Liver (tissue), 2 donors: ENCODE measurements at regions not wholly inside any gene's neighbourhood (a gene's known extent, or its start where the extent isn't known, plus 50 kb on each side); places are given as distances from the start of the nearest gene placed in this dataset.

Experiments used
- FOXA1 ChIP-seq: IDR thresholded peaks from 2 replicates; pipeline ENCODE4 v1.6.1; 2016; ENCODE audit warnings: antibody characterized with exemption
- REST ChIP-seq: IDR thresholded peaks from 2 replicates; pipeline ENCODE4 v1.6.1; 2016; ENCODE audit warnings: antibody characterized with exemption, mild to moderate bottlenecking
- TF ChIP-seq, protein P1 (sequence below): fragments of 150-350 bp; IDR thresholded peaks from 2 replicates; pipeline ENCODE4 v1.5.1; 2017; ENCODE audit warnings: improper control_type of control experiment, low read depth, low read length; ENCODE audit not compliant: missing input control
- donor health status: healthy.

- TF ChIP-seq, protein P1, sequence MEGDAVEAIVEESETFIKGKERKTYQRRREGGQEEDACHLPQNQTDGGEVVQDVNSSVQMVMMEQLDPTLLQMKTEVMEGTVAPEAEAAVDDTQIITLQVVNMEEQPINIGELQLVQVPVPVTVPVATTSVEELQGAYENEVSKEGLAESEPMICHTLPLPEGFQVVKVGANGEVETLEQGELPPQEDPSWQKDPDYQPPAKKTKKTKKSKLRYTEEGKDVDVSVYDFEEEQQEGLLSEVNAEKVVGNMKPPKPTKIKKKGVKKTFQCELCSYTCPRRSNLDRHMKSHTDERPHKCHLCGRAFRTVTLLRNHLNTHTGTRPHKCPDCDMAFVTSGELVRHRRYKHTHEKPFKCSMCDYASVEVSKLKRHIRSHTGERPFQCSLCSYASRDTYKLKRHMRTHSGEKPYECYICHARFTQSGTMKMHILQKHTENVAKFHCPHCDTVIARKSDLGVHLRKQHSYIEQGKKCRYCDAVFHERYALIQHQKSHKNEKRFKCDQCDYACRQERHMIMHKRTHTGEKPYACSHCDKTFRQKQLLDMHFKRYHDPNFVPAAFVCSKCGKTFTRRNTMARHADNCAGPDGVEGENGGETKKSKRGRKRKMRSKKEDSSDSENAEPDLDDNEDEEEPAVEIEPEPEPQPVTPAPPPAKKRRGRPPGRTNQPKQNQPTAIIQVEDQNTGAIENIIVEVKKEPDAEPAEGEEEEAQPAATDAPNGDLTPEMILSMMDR, result no peak
- TF ChIP-seq REST (no peak), FOXA1 (no peak)
Observed at GRCh38 chr13:40484101-40484800, 182.2 kb downstream of the FOXO1 start.
